ENCODE measurements at regions not wholly inside any gene's neighbourhood (a gene's known extent, or its start where the extent isn't known, plus 50 kb on each side); places are given as distances from the start of the nearest gene placed in this dataset.

GRCh38 chr4:67234296-67234695 is 311.0 kb downstream of the CENPC start:
- TF ChIP-seq CTCF (IDR thresholded peaks at IDR 0.05) (no peak), POLR2AphosphoS5 (IDR thresholded peaks at IDR 0.05) (no peak), EP300 (IDR thresholded peaks at IDR 0.05) (no peak)

Measured in esophagus muscularis mucosa (tissue), 4 donors.